Skeletal muscle satellite cell (primary cell): ENCODE measurements at regions not wholly inside any gene's neighbourhood (a gene's known extent, or its start where the extent isn't known, plus 50 kb on each side); places are given as distances from the start of the nearest gene placed in this dataset.
A peak's percentile ranks its signal among the peaks of the same experiment; 100 is the strongest.

ENCODE experiments used
- H3K27me3 ChIP-seq: 2 replicates; pipeline ENCODE4 v1.7.0; 2013; ENCODE audit warnings: low read length; ENCODE audit not compliant: control insufficient read depth, insufficient read depth
- H3K36me3 ChIP-seq: 2 replicates; pipeline ENCODE4 v1.7.0; 2013; ENCODE audit warnings: mild to moderate bottlenecking, control low read depth, low read length; ENCODE audit not compliant: insufficient read depth
- H3K4me1 ChIP-seq: 2 replicates; pipeline ENCODE4 v1.7.0; 2013; ENCODE audit warnings: low read length; ENCODE audit not compliant: control insufficient read depth, insufficient read depth
- H3K4me2 ChIP-seq: 2 replicates; pipeline ENCODE4 v1.7.0; 2013; ENCODE audit warnings: mild to moderate bottlenecking, low read length
- H3K4me3 ChIP-seq: 2 replicates; pipeline ENCODE4 v1.7.0; 2013; ENCODE audit warnings: low read length
- H3K9ac ChIP-seq: 2 replicates; pipeline ENCODE4 v1.7.0; 2013; ENCODE audit warnings: mild to moderate bottlenecking, low read depth, low read length, moderate library complexity
- H3K9me3 ChIP-seq: replicated peaks from 2 replicates; pipeline ENCODE4 v1.7.0; 2013; ENCODE audit warnings: mild to moderate bottlenecking, control low read depth, low read length

GRCh38 chr17:56675876-56676660 is 82.6 kb downstream of the NOG start:
- no peak overlapping the region for H3K4me2 ChIP-seq
- no peak overlapping the region for H3K4me3 ChIP-seq
- peaks cover 24% of the 10 kb centered on the region for H3K4me1 ChIP-seq
- no peaks in the 10 kb centered on the region for H3K36me3 ChIP-seq
- H3K9ac ChIP-seq, result no peak overlapping the region
- H3K27me3 ChIP-seq, result peaks cover 19% of the 10 kb centered on the region
- no peaks in the 10 kb centered on the region for H3K9me3 ChIP-seq

GRCh38 chr17:56676810-56677209 is 83.3 kb downstream of the NOG start:
- Histone ChIP-seq H3K4me3 (no peak overlapping the region), H3K27me3 (peaks cover 19% of the 10 kb centered on the region), H3K9me3 (no peaks in the 10 kb centered on the region), H3K4me1 (peaks cover 30% of the 10 kb centered on the region), H3K9ac (no peak overlapping the region), H3K4me2 (no peak overlapping the region), H3K36me3 (no peaks in the 10 kb centered on the region)

GRCh38 chr17:56678249-56679114 is 85.0 kb downstream of the NOG start:
- H3K4me1 ChIP-seq, result peaks cover 39% of the 10 kb centered on the region
- no peaks in the 10 kb centered on the region for H3K9me3 ChIP-seq
- peaks cover 19% of the 10 kb centered on the region for H3K27me3 ChIP-seq
- H3K4me2 ChIP-seq, result peak overlapping the region; percentile 88
- H3K4me3 ChIP-seq, result peak overlapping the region; percentile 60
- no peaks in the 10 kb centered on the region for H3K36me3 ChIP-seq
- peak overlapping the region; percentile 62 for H3K9ac ChIP-seq

GRCh38 chr17:56679115-56679776 is 85.7 kb downstream of the NOG start:
- peak overlapping the region; percentile 62 for H3K9ac ChIP-seq
- no peaks in the 10 kb centered on the region for H3K9me3 ChIP-seq
- peak overlapping the region; percentile 60 for H3K4me3 ChIP-seq
- H3K4me1 ChIP-seq, result peaks cover 39% of the 10 kb centered on the region
- H3K27me3 ChIP-seq, result peaks cover 19% of the 10 kb centered on the region
- H3K36me3 ChIP-seq, result no peaks in the 10 kb centered on the region
- H3K4me2 ChIP-seq, result peak overlapping the region; percentile 88

GRCh38 chr17:56679777-56680422 is 86.4 kb downstream of the NOG start:
- H3K27me3 ChIP-seq, result peaks cover 19% of the 10 kb centered on the region

GRCh38 chr17:56680676-56681075 is 87.2 kb downstream of the NOG start:
- no peaks in the 10 kb centered on the region for H3K9me3 ChIP-seq
- peaks cover 19% of the 10 kb centered on the region for H3K27me3 ChIP-seq
- peaks cover 39% of the 10 kb centered on the region for H3K4me1 ChIP-seq
- no peaks in the 10 kb centered on the region for H3K36me3 ChIP-seq
- no peak overlapping the region for H3K9ac ChIP-seq
- peak overlapping the region; percentile 24 for H3K4me2 ChIP-seq
- no peak overlapping the region for H3K4me3 ChIP-seq

More at GRCh38 chr17:56679777-56680422, 86.4 kb downstream of the NOG start:
- no peak overlapping the region for H3K4me3 ChIP-seq
- H3K9me3 ChIP-seq, result no peaks in the 10 kb centered on the region
- H3K36me3 ChIP-seq, result no peaks in the 10 kb centered on the region
- no peak overlapping the region for H3K4me2 ChIP-seq
- no peak overlapping the region for H3K9ac ChIP-seq
- H3K4me1 ChIP-seq, result peaks cover 39% of the 10 kb centered on the region

- Histone ChIP-seq H3K4me1 (peaks cover 39% of the 10 kb centered on the region), H3K9ac (peak overlapping the region; percentile 18)
Measured at GRCh38 chr17:56681561-56682266, 88.2 kb downstream of the NOG start.

GRCh38 chr17:56688151-56688550 is 94.7 kb downstream of the NOG start:
- no peaks in the 10 kb centered on the region for H3K27me3 ChIP-seq
- H3K36me3 ChIP-seq, result no peaks in the 10 kb centered on the region
- H3K4me1 ChIP-seq, result no peaks in the 10 kb centered on the region
- H3K4me3 ChIP-seq, result no peak overlapping the region
- no peak overlapping the region for H3K9ac ChIP-seq
- H3K4me2 ChIP-seq, result no peak overlapping the region
- H3K9me3 ChIP-seq, result no peaks in the 10 kb centered on the region

More at GRCh38 chr17:56681561-56682266, 88.2 kb downstream of the NOG start:
- H3K27me3 ChIP-seq, result peaks cover 13% of the 10 kb centered on the region
- H3K36me3 ChIP-seq, result no peaks in the 10 kb centered on the region
- peak overlapping the region; percentile 55 for H3K4me2 ChIP-seq
- H3K9me3 ChIP-seq, result no peaks in the 10 kb centered on the region
- H3K4me3 ChIP-seq, result no peak overlapping the region

GRCh38 chr17:56690441-56691291 is 97.2 kb downstream of the NOG start:
- Histone ChIP-seq H3K36me3 (no peaks in the 10 kb centered on the region), H3K4me3 (no peak overlapping the region), H3K9me3 (no peaks in the 10 kb centered on the region), H3K27me3 (no peaks in the 10 kb centered on the region), H3K4me1 (no peaks in the 10 kb centered on the region), H3K4me2 (no peak overlapping the region), H3K9ac (no peak overlapping the region)

- Histone ChIP-seq H3K4me2 (no peak overlapping the region), H3K4me1 (peaks cover 11% of the 10 kb centered on the region), H3K4me3 (no peak overlapping the region), H3K27me3 (no peaks in the 10 kb centered on the region), H3K9ac (no peak overlapping the region), H3K9me3 (no peaks in the 10 kb centered on the region), H3K36me3 (no peaks in the 10 kb centered on the region)
Measured at GRCh38 chr17:56694825-56695224, 101.3 kb downstream of the NOG start.
